Mesodermal cell (in vitro differentiated cells): ENCODE measurements at regions not wholly inside any gene's neighbourhood (a gene's known extent, or its start where the extent isn't known, plus 50 kb on each side); places are given as distances from the start of the nearest gene placed in this dataset.

Source experiments
- H3K27ac ChIP-seq: 2 replicates; pipeline ENCODE4 v1.7.0; 2013; ENCODE audit warnings: mild to moderate bottlenecking, low read depth, low read length, moderate library complexity; ENCODE audit not compliant: severe bottlenecking
- H3K36me3 ChIP-seq: 2 replicates; pipeline ENCODE4 v1.7.1; 2013; ENCODE audit warnings: mild to moderate bottlenecking, low read length, moderate library complexity; ENCODE audit not compliant: control insufficient read depth, insufficient read depth
- H3K4me1 ChIP-seq: one replicate; pipeline ENCODE4 v1.7.1; 2013; ENCODE audit warnings: mild to moderate bottlenecking, low read length; ENCODE audit not compliant: insufficient read depth, control insufficient read depth, poor library complexity, severe bottlenecking
- H3K4me3 ChIP-seq: 2 replicates; pipeline ENCODE4 v1.7.0; 2013; ENCODE audit warnings: low read length, control low read depth, mild to moderate bottlenecking; ENCODE audit not compliant: insufficient read depth, poor library complexity, severe bottlenecking; ENCODE audit errors: extremely low read depth
- H3K9me3 ChIP-seq: 2 replicates; pipeline ENCODE4 v1.7.1; 2013; ENCODE audit warnings: mild to moderate bottlenecking, low read length, moderate library complexity; ENCODE audit not compliant: control insufficient read depth
- WGBS, 2 experiments: methylation state at CpG; one replicate each; pipeline ENCODE4 v1.1.5; 2013; ENCODE audit warnings: missing lambda C conversion rate in 2 of 2; ENCODE audit not compliant: insufficient coverage in 2 of 2; 5-methylcytosine and 5-hydroxymethylcytosine counted together

- Histone ChIP-seq H3K4me1 (peaks cover 2% of the 10 kb centered on the region), H3K4me3 (no peak overlapping the region), H3K36me3 (no peaks in the 10 kb centered on the region), H3K9me3 (peaks cover 5% of the 10 kb centered on the region), H3K27ac (no peak overlapping the region)
- 75% methylated on average over 1 of the region's 3 CpGs; no CpG with 5 or more reads in 1 of the 2 experiments for WGBS, 2 experiments
These were observed 150.5 kb downstream of the ZNF330 start for GRCh38 chr4:141371206-141371605.

DNA sequence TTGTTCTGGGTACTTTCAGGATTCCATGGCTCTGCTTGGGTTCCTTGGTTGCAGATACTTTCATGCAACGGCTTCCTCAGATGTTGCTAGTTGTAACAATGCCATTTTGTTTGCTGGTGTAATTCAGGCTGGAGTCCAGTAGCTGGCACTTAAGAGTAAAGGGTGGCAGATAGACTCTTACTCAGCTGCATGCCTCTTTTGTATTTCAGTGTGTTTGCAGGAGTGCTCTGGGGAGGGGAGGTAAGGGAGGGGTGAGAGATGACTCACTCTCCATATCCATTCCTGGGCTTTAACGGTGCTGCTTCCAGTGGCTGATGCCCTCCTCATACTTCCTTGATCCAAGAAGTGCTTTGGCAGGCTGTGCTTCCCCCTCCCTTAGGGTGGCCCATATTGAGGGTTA, 155.2 kb downstream of the ZNF330 start:
- peaks cover 5% of the 10 kb centered on the region for H3K4me1 ChIP-seq
- no peak overlapping the region for H3K27ac ChIP-seq
- H3K36me3 ChIP-seq = no peaks in the 10 kb centered on the region
- WGBS, 2 experiments = 40% methylated on average over 2 of the region's 2 CpGs; no CpG with 5 or more reads in 1 of the 2 experiments
- H3K4me3 ChIP-seq = no peak overlapping the region
- H3K9me3 ChIP-seq = peaks cover 6% of the 10 kb centered on the region

DNA sequence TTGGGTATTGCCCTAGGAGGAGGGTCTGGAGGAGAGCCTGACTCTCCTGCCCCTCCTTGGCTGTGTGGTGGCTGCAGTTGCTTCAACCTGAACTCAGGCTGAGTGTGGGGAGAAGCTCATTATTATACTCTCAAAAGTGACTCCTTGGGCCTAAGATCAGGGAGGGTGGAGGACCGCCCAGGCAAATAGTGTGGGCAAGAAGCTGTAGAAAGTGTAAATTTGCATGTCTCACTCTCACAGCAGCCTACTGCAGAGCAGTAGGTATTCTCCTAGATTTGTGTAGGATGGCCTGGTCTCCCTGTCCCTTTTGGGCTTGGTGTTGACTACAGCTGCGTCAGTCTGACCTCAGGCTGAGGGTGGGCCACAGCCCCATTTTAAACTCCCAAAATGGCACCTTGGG, 156.1 kb downstream of the ZNF330 start:
- 100% methylated on average over 1 of the region's 2 CpGs for WGBS, 2 experiments
- H3K36me3 ChIP-seq = no peaks in the 10 kb centered on the region
- peaks cover 6% of the 10 kb centered on the region for H3K9me3 ChIP-seq
- no peak overlapping the region for H3K27ac ChIP-seq
- no peak overlapping the region for H3K4me3 ChIP-seq
- H3K4me1 ChIP-seq = peaks cover 5% of the 10 kb centered on the region

DNA sequence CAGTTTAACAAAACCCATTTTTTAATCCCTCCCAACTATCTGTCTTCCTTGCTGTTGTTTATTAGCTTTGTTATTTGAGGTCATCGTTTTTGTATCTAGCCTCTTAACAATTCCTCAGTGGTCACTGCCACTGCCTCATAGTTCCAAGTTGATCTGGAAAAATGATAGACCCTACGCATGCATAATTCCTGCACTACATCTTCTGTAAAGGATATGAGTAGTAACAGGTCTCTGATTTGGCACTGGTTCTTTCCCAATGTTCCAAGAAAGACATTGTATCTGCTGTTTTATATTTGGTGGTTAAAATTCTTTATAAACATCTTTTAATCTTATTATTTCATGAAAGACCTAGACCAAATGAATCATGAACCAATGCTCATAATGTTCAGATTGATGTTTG, 166.6 kb downstream of the ZNF330 start:
- WGBS, 2 experiments = 100% methylated on average over 1 of the region's 2 CpGs; no CpG with 5 or more reads in 1 of the 2 experiments
- H3K27ac ChIP-seq = no peak overlapping the region
- H3K36me3 ChIP-seq = no peaks in the 10 kb centered on the region
- H3K4me3 ChIP-seq = no peak overlapping the region
- H3K9me3 ChIP-seq = no peaks in the 10 kb centered on the region
- no peaks in the 10 kb centered on the region for H3K4me1 ChIP-seq

- no peak overlapping the region for H3K4me3 ChIP-seq
- H3K4me1 ChIP-seq = no peaks in the 10 kb centered on the region
- H3K27ac ChIP-seq = no peak overlapping the region
- H3K9me3 ChIP-seq = no peaks in the 10 kb centered on the region
- WGBS, 2 experiments = 76 to 100% methylated on average over 1 to 2 of the region's 3 CpGs
- H3K36me3 ChIP-seq = no peaks in the 10 kb centered on the region
These were observed 167.8 kb downstream of the ZNF330 start for GRCh38 chr4:141388481-141388880.

DNA sequence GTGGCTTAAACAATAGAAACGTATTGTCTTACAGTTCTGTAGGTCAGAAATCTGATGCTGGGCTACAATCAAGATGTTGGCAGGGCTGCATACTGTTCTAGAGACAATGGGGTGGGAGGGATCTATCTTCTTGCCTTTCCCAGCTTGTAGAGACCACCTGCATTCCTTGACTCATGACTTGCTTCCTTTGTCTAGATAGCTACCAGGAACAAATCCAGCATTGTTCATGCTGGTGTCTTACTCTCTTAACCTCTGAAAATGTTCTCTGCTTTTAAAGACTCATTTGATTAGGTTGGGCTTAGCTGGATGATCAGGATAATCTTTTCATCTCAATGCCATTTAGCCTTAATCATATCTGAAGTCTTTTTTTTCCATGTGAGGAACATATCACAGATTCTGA, 169.0 kb downstream of the ZNF330 start:
- H3K4me3 ChIP-seq = no peak overlapping the region
- no peaks in the 10 kb centered on the region for H3K36me3 ChIP-seq
- 100% methylated on average over 1 of the region's 1 CpG; no CpG with 5 or more reads in 1 of the 2 experiments for WGBS, 2 experiments
- no peak overlapping the region for H3K27ac ChIP-seq
- H3K9me3 ChIP-seq = no peaks in the 10 kb centered on the region
- no peaks in the 10 kb centered on the region for H3K4me1 ChIP-seq

DNA sequence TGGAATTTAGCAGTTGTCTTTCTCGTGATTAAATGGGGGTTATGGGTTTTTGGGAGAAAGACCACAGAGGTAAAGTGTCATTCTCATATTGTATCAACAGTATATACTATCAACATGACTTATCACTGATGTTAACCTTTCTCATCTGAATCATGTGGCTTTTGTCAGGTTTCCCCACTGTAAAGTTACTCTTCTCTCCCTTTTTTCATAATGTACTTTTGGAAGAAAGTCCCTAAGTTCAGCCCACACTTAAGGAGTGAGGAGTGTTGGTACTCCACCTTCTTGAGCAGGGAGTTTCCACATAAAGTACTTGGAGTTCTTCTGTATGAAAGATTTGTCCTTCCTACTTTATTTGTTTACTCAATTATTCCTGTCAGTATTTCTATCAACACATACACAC, 169.9 kb downstream of the ZNF330 start:
- WGBS, 2 experiments = no CpG with 5 or more reads among the region's 1 CpG
- Histone ChIP-seq H3K4me1 (no peaks in the 10 kb centered on the region), H3K4me3 (no peak overlapping the region), H3K9me3 (no peaks in the 10 kb centered on the region), H3K36me3 (no peaks in the 10 kb centered on the region), H3K27ac (no peak overlapping the region)

DNA sequence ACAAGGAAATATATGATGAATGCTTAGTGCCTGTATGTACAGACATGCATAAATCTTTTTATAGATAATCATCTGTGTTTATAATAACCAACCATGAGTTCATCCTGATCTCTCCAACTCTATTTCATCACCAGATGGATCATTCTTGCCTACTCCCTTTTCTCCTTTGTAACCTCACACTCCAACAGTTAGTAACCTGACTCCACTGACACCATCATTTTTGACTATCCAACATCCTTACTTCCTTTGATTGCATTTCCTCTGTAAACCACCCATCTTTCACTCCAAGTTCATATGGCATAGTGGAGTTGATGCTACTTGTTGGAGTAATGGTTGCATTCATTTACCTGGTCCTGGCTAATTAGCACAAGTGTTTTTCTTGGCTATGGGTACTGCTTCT, 170.6 kb downstream of the ZNF330 start:
- no peaks in the 10 kb centered on the region for H3K36me3 ChIP-seq
- no peaks in the 10 kb centered on the region for H3K9me3 ChIP-seq
- no peaks in the 10 kb centered on the region for H3K4me1 ChIP-seq
- H3K4me3 ChIP-seq = no peak overlapping the region
- no peak overlapping the region for H3K27ac ChIP-seq

GRCh38 chr4:141391771-141392170, 171.1 kb downstream of the ZNF330 start:
- Histone ChIP-seq H3K27ac (no peak overlapping the region), H3K9me3 (no peaks in the 10 kb centered on the region), H3K36me3 (no peaks in the 10 kb centered on the region), H3K4me3 (no peak overlapping the region), H3K4me1 (no peaks in the 10 kb centered on the region)
- 83 to 92% methylated on average over 1 to 2 of the region's 3 CpGs for WGBS, 2 experiments

DNA sequence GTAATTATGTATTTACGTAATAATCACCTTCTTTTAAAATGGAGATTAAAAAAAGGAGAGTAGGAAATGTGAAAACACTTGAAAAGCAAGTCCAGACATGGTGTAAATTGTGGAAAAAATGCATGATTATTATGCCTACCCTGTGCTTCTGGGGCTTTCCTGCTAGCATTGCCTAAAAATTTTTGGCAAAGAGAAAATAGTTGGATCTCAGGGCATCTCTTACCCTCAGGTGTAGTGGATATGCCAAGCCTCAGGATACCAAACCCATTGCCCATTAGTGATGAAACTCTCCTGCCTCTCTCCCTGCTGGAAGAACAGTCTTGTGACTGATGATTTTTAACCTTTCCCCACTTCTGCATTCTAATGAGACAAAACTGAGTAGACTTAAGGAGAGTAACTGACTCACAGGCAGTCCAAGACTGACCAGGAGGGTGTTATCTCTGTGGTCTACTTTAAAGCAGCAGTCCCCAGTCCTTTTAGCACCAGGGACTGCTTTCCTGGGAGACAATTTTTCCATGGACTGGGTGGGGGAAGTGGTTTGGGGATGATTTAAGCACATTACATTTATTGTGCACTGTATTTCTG, 174.6 kb downstream of the ZNF330 start:
- WGBS, 2 experiments = 100% methylated on average over 1 of the region's 1 CpG; no CpG with 5 or more reads in 1 of the 2 experiments
- H3K27ac ChIP-seq = no peak overlapping the region
- no peak overlapping the region for H3K4me3 ChIP-seq
- no peaks in the 10 kb centered on the region for H3K4me1 ChIP-seq
- no peaks in the 10 kb centered on the region for H3K9me3 ChIP-seq
- no peaks in the 10 kb centered on the region for H3K36me3 ChIP-seq

GRCh38 chr4:141395919-141396318, 175.2 kb downstream of the ZNF330 start:
- H3K36me3 ChIP-seq = no peaks in the 10 kb centered on the region
- WGBS, 2 experiments = 79 to 89% methylated on average over 4 of the region's 5 CpGs
- H3K9me3 ChIP-seq = no peaks in the 10 kb centered on the region
- H3K27ac ChIP-seq = no peak overlapping the region
- no peak overlapping the region for H3K4me3 ChIP-seq
- H3K4me1 ChIP-seq = no peaks in the 10 kb centered on the region
